Left forelimb (tissue), 1 donor: ENCODE measurements at regions not wholly inside any gene's neighbourhood (a gene's known extent, or its start where the extent isn't known, plus 50 kb on each side); places are given as distances from the start of the nearest gene placed in this dataset.
A peak's percentile ranks its signal among the peaks of the same experiment; 100 is the strongest.
"Not testable (repeated sequence)": the region's sequence is repeated elsewhere in the genome, so short reads cannot be mapped to it uniquely, and the experiment has no call there.

Source experiments
- DNase-seq: peaks from one replicate; pipeline ENCODE4 v3.0.0-alpha.2; 2018; ENCODE audit warnings: low spot score

- DNase-seq: no peak
Observed at GRCh38 chr15:24835301-24835700, 119.5 kb upstream of the SNRPN start.

DNA sequence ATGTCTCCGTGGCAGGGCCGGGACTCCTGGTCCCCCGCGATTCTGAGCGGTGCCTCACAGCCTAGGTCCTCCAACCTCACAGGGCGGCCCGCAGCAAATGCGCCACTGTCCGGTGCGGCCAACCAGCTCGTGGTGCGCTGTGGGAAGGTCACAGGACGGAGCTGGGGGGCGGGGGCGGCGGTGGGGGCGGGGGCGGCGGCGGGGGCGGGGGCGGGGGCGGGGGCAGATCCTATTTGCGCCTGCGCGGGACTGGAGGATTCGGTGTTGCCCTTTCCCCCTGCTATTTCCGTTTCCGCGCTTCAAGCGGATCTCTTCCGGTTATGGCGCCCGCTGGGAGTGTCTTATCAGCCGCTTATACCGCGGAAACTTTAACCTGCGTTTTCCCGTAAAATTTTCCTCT lies 106.7 kb upstream of the SNRPN start:
- peak; percentile 70 for DNase-seq

DNA sequence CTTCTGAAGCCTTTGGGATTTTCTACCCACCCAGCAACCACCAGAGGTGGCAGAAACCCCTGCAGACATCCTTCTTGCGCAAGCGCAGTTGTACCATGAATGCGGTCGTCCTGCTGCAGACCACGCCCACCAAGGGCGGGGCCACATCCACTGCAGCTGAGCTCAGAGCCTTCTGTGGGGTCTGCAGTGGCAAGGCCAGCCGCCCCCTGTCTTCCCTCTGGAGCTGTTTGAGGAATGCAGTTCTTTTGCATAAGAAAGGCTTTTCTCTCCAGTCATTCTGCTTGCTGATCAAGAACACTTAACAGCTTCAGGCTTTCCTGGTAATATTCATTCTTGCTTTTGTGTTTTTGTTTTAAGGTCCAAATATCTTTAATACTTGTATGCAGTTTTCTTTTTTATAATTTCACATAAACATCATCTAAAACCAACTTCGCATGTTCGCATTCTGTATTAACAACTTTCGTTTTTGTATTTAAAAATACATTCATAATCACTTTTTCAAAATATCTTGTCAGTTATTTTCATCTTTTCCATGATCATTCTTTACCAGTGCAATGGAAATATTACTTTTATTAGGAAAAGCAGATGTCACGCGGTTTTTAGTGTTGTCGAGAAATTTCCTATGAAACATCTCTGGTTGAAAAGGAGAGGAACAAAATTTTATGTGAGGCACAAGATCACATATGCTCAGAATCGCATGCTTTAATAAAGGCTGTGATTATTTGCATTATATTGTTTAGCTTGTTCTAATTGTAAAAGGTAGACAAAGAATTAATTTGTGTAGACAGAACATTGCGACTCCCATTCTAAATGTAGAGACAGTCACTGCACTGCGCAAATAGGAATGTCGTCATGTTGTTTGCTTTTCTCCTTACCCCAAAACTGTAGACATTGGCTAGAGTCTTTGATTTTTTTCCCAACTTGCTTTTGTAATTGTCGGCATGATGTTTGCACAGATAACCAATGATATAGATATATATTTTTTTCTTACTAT lies 98.1 kb upstream of the SNRPN start:
- no peak for DNase-seq

GRCh38 chr15:24857763-24858162 lies 97.0 kb upstream of the SNRPN start:
- DNase-seq: no peak

DNA sequence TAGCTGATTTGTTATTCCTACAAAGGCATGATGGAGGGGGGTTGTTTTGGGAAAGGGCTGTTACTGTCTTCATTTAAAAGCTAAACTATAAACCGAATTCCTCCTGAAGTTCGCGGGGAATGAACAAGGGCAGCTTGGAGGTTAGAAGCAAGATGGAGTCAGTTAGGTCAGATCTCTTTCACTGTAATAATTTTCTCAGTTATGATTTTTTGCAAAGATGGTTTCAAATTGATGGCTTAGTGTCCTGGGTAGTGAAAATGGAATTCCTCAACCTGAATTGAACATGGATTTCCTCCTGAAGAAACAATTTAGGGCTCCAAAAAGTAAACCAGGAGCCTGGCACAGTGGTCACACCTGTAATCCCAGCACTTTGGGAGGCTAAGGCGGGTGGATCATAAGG lies 96.6 kb upstream of the SNRPN start:
- not testable (repeated sequence) for DNase-seq

DNA sequence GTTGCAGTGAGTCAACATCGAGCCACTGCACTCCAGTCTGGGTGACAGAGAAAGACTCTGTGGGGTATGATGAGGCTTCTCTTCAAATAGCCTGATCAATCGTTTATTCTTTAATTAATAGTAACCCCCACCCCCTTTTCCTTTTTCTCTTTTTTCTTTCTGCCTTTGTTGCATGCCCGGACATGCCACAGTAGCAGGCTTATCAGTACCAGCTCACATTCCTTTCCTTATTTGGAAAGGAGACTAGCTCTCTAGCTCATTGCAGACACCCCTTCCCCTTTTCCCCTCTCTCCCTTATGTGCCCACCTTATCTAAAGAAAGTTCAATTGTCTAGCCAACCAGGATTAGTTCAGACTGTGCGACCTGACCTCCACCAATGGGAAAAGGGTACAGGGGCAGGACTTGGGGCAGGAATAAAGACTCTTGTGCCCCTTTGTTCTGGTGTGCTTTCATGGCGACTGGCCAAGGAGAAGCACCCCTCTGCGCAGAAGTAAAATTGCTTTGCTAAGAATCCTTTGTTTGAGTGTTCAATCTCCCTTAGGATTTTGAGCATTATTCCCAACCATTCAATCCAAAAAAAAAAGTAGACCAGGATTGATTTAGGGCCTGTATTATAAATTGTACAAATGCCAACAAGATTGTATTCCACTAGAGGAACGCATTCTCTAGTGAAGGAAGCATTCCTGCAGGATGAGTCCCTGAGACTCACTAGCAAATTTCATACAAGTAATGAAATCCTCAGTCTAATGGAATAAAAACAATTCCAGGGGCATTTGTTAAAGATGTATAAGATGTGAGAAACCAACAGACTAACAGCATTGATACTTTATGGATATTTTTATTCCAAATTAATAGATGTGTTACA lies 95.8 kb upstream of the SNRPN start:
- no peak for DNase-seq

DNA sequence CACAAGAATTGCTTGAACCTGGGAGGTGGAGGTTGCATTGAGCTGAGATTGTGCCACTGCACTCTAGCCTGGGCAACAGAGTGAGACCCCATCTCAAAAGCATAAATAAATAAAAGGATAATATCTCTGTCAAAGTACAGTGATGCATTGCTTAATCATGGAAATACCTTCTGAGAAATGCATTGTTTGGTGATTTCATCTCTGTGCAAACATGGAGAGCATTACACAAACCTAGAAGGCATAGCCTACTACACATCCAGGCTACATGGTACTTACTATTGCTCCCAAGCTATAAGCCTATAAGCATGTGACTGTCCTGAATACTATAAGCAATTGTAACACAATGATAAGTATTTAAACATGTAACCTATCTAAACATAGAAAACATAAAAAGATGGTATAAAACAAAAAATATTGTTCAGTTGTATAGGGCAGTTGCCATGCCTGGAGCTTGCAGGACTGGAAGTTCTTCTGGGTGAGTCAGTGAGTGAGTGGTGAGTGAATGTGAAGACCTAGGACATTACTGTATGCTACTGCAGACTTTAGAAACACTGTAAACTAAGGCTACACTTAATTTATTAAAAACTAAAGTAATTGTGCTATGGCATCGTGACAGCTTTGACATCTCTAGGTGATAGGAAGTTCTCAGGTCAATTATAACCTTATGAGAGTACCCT lies 93.6 kb upstream of the SNRPN start:
- no peak for DNase-seq

DNA sequence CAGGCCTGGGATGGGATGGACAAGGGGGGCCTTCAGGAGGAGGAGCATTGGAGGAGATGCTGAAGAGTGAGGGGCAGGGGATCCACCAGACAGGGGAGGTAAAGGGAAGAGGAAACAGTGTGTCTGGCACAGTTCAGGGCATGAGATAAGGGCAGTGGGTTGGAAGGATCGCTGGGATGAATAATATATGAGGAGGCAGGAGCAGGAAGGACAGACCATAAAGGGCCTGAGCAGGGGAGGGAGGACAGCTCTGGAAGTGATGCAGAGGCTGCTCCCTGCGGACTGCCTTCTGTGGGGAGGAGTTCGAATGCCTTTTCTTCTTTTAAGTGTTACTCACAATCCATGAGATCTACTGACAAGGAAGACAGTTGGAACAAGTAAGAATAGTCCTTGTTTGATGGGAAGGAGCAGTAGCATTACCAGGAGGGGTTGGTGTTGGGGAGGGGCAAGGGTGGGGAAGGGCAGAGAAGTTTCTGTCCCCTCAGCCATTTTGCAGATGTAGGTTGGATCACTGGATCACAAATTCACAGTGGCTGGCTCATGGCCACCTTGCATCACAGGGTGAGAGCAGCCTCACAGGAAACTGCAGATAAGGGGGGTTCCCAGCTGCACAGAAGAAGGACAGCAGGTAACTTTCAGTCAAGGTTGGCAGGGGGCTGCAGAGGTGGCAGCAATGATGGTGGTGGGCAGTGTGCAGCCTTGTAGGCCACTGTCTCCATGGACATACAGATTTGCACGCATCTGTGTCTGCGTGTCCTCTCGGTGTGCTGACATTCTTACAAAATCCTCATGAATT lies 91.9 kb upstream of the SNRPN start:
- DNase-seq: no peak

- DNase-seq: no peak
Observed at GRCh38 chr15:24865303-24865702, 89.5 kb upstream of the SNRPN start.

DNA sequence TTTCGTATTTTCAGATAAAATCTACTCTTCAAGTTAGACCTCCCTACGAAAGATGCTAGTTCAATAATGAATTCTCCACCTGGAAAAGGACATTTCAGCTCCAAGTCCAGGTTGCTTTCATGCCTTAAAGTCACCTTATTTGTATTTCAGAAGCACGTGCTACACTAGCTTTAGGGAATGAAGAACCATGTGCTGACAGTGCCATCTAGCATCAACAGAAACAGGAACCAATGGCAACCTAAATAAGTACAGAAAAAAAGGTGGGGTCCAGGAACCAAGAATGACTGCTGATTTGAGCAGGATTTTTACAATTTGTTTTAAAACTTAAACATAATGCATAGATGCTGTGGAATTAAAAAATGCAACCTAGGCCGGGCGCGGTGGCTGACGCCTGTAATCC lies 77.6 kb upstream of the SNRPN start:
- DNase-seq: no peak

GRCh38 chr15:24878153-24878552 lies 76.6 kb upstream of the SNRPN start:
- peak; percentile 75 for DNase-seq

DNA sequence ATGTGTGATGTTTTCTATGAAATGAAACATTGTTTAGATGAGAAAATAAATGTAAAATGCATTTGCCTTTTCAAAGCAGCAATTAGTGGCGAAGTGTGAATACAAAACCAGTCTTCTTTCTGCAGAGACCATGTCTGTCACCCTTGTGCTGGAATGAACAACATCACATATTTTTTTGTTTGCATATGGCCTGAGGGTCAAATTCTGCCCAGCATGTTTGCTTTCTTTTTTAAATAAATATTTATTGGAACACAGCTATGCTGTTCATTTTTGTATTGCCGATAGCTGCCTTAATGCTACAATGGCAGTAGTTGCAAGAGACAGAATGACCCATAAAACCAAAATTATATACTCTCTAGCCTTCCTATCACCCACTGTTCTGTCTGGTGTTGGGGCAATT lies 75.3 kb upstream of the SNRPN start:
- DNase-seq: no peak

- DNase-seq: no peak
Observed at GRCh38 chr15:24880663-24881062, 74.1 kb upstream of the SNRPN start.

DNA sequence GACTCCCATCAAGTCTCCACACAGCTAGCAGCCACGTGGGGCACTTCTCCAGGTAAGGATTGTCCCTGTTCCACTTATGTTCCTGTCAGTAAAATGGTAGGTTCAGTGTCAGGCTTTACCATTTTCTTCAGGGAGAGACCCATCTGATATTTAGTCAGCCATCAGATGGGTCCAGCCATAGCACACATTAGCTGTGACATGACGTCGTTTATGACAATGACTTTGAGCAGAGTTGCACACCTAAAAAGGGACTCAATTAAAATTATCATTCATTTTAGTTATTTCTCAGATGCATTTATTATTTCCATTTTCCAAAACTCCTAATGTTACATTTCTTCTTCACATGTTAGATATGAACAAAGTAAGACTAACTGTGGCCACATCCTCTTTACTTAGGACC lies 68.2 kb upstream of the SNRPN start:
- no peak for DNase-seq

DNA sequence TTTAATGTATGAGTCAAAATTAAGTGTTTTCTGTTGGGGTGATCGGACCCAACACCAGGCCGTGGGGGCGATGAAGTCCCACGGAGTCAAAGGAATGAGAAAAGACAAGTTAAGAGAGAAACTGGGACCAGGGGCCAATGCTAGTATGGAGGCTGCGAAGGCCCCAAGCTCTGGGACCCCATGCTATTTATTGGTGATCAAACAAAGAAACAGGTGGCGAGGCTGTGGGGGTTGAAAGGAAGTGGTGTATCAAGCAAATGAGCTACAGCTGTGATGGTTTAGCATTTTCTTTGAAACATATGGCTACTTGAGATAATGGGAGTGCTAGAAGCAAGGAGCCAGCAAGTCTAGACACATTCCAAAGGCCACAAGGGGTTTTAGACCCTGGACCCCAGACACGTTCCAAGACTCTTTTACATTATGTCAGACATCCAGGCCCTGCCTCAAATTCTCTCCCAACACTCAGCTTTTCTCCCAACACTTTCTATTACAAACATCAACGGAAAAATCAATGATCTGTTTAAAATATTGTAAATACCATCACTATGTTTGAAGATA lies 56.0 kb upstream of the SNRPN start:
- no peak for DNase-seq

DNA sequence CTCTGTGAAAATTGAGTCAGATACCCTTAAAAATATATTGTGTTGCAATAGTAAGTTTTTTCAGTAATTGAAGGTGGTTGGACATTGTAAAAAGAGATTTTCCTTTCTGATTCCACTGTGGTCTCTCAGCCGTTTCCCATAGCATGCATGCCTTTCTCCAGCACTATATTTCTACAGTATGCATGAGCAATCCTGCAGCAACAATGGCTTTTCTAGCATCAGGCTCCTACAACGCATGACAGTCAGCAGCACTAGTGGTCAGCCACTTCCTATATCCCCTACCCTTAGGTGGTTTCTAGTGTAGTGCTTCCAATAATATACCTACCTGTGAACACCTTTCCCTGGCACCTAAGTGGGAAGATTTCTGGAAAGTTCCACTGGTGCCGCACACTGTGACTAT lies 55.4 kb upstream of the SNRPN start:
- no peak for DNase-seq

GRCh38 chr15:24899795-24900194 lies 55.0 kb upstream of the SNRPN start:
- DNase-seq: no peak

DNA sequence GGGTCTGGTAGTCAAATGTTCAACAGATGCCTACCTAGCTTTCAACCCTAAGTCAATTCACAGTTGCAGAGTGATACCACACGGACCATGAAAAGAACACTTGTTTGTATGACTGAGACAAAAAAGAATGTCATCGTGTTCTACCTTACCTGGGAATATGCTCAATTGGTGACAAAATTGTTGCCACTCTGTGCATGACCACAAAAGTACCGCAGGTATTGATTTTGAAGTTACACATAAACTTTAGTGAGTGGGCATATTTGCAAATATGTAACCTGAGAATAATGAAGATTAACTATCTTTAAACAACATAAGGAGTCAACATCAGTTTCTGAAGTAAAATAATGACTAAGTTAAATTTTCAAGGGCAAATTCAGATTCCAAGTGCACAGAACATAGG lies 53.4 kb upstream of the SNRPN start:
- no peak for DNase-seq
